HG02798 (cell line): ENCODE measurements at regions not wholly inside any gene's neighbourhood (a gene's known extent, or its start where the extent isn't known, plus 50 kb on each side); places are given as distances from the start of the nearest gene placed in this dataset.

Experiments
- ATAC-seq: cut with Tn5 transposase; IDR thresholded peaks from one replicate; pipeline ENCODE4 v1.9.1; 2021; ENCODE audit warnings: mild to moderate bottlenecking; ENCODE audit not compliant: unreplicated experiment, poor library complexity

- no peak for ATAC-seq
These were observed 51.2 kb upstream of the ROCK1 start for GRCh38 chr18:21162786-21163185.

GRCh38 chr18:21163647-21164547 lies 52.3 kb upstream of the ROCK1 start:
- ATAC-seq = no peak

GRCh38 chr18:21164548-21165095 lies 53.0 kb upstream of the ROCK1 start:
- no peak for ATAC-seq

GRCh38 chr18:21167641-21168377 lies 56.2 kb upstream of the ROCK1 start:
- ATAC-seq = no peak

DNA sequence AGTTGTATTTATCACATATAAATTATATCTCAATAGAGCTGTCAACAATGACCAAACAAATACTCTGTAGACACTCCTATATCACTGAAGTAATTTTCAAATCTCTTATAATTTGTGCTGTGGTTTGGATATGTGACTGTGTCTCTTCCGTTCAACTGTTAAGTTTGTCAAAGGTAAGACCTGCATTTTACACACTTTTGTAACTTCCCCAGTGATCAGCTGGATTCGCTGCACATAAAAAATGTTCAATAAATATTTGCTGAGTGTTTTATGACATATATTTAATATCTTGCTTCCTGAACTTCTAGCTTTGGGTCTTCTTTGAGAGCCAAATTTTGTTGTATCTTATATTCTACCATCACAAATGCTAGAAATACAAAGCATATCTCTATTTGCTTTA lies 57.3 kb upstream of the ROCK1 start:
- ATAC-seq = no peak

GRCh38 chr18:21177822-21178221 lies 64.2 kb upstream of the GREB1L start:
- no peak for ATAC-seq

GRCh38 chr18:21179590-21180220 lies 62.3 kb upstream of the GREB1L start:
- peak; percentile 74 for ATAC-seq

DNA sequence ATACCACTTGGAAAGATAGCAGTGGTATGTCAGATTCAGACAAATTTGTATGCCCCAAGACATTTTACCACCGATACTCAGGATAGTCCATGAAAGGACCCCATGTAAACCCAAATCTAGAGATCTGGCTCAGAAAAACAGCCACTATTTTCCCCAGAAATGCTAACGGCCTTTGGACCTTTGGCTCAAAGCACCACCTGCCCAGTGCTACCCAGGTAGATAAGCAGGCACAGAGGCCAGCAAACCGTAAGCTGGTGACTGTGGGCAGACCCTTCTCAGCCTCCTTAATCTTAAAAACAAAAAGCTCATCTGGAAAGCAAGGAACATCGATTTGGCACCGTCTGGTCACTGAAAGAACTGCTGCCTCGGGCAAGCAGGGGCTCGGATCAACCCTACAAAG lies 61.4 kb upstream of the GREB1L start:
- ATAC-seq = no peak

- ATAC-seq = no peak
These were observed 60.3 kb upstream of the GREB1L start for GRCh38 chr18:21181766-21182165.

- ATAC-seq = no peak
These were observed 58.4 kb upstream of the GREB1L start for GRCh38 chr18:21183670-21184069.

GRCh38 chr18:21184396-21184996 lies 57.5 kb upstream of the GREB1L start:
- ATAC-seq = no peak

DNA sequence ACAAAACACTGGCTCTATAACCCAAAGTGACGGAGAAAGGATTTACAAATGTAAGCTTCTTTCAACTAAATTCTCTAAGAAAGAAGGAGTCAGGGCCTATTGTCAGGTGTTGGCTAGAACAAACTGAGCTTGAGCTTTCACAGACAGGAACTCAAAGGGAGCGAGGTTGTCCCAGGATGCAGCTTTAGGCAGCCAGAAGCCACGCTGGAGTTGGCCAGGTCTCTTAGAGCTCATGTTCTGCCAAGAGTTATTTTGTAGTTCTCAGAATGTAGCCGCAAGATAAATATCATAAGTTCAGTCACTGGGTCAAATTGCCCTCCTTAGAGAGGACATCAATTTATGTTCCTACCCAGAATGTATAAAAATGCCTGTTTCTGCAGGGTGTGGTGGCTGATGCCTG lies 54.1 kb upstream of the GREB1L start:
- no peak for ATAC-seq

DNA sequence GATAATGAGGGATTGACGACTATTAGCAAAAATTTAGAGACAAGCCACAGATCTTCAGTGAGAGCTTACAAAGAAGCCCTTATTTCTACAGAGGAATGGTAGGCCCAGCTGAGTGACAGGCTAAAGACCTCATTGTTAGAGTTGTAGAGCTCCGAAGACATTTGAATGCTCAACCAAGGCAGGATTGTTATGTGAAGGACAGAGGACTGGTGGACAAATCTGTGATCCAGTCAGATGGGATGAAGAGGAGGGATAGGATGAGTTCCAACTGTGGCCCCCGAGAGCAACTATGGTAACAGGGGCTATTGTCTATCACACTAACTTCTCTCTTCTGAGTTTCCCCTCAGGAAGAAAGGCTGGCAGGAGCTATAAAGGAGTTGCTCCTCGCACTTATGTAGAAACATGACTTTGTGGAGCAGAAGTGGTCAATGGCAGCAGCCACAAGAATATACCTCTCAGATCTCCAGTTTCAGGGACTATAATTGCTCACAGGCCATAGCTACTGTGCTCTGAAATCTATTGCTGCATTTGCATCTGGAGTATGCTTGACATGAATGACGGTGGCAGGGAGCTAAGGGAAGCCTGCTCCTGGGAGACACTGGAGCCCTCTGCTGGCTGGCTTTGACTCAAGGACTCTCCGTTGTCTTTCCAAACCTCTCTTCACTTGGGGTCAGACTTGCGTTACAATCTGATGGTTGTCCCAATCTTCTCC lies 50.3 kb upstream of the GREB1L start:
- ATAC-seq = no peak
